Stimulated activated CD4-positive, alpha-beta T cell treated with anti-CD3 and anti-CD28 coated beads, Interleukin-1b, Interleukin-23, amount 100 ng/mL, for 24 hours (primary cell): ENCODE measurements at regions not wholly inside any gene's neighbourhood (a gene's known extent, or its start where the extent isn't known, plus 50 kb on each side); places are given as distances from the start of the nearest gene placed in this dataset.
A peak's percentile ranks its signal among the peaks of the same experiment; 100 is the strongest.

Experiments used
- DNase-seq, 4 experiments: peaks; one replicate each; pipeline ENCODE4 v3.0.0-alpha.2; 2020; ENCODE audit warnings: low read depth in 4 of 4, low spot score in 1 of 4

DNA sequence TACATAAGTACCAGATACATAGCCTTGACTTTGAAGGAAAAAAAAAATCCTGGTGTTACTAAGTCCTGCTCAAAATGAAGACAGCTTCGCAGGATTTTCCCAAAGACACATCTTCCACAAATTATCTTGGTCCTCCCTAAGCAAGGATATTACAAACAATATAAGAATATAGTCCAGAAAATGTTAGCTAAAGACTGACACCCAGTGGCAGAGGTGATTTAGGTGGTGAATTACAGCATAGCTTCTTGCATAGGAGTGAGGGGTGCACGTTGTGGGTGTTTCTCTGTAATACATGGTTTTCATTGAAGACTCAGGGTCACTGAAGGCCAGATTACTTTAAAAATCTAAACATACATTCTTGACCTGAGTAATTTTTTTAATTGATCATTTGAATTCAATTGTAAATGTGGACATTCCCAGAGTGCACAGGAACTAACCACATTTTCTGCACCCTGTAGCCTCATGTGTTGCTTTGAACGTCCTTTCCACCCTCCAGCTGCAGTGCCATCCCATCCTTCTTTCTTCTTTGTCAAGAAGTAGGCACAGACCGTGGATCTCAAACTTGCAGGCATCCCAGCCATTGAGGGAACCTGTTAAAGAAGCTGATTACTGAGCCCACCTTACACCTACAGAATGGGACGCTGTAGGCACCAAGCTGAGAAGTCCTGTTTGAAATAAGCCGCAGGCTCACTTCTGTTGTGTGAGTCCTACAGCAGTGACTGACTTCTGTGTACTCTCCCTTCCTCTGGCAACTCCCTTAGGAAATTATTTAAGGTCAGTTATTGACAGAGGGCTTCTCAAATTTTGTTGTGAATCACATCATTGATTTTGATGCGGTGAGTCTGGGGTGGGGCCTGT lies 102.6 kb downstream of the PERP start:
- DNase-seq, result no peak

DNA sequence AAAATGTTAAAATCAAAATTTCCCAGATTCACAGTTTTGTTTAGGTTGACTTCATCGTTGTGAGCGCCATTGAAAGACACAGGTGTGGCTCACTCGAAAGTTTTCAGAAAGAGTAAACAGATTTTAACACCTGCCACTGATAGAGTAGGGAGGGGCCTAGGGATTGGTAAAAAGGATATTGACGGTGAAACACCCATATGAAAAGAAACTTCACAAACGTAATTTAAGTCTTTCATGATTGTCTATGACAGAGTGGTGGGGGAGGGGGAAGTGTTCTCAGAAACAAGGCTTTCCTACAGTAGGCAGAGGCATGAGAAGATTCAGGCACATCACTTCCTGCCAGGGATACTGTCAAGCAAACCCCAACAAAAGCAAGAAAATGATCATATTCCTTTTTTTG lies 101.4 kb downstream of the PERP start:
- DNase-seq, result no peak

DNA sequence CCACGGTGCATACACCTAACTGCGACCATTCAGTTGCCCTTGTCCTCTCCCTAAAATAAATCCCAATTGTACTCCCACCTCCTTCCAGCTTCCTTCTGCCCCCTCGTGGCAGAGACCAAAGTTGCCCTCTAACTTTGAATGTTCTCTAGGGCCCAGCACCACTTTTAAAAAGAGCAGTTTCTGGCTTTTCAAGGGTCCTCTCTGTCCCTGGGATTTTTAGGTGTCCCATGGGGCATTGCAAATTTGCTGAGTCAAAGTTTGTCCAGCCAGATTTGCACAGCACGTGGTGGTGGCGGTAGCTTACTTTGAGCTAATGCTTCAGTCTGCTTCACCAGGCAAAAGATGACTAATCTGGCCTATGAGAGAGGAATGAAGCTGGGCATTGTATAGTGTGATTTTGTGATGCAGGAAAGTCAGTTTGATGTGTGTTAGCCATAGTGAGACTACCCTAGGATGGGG lies 100.2 kb downstream of the PERP start:
- peak in 1 of 4 experiments; percentile 14 for DNase-seq

DNA sequence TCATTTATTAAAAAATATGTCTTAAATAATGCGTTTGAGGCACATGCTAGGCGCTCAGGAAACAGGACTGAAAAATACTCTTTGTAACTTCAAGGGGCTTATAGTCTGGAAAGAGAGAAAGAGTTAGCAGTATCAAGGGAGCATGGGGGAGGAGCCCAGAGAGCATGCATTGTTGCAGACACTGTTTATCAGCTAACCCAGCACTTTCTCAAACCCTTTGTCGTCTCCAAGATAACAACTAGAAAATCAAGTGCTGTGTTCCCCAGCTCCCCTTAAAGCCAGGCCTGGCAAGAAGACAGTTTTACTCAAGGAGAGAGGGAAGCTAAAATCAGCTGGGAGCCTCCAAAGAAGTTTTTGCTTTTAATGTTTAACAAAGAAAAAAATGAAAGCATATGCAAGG lies 98.4 kb downstream of the PERP start:
- no peak for DNase-seq

DNA sequence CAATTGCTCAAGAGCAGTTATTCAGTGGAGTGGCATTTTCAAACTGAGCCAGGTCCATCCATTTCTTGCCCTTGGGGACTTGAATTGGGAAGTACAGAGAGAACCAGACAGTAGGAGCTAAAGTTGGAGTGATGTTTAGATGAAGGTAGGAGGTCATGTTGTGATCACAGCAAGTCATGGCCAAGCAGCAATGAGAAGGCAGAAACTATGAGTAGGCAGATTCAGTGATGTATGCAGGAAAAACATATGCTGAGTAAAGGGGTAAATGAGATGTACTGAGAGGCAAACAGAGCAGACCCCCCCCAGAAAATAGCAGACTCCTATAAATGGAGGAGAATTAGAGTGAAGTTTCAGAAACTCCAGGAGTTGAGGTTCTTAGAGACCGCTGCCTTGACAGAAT lies 95.8 kb downstream of the PERP start:
- DNase-seq, result no peak

DNA sequence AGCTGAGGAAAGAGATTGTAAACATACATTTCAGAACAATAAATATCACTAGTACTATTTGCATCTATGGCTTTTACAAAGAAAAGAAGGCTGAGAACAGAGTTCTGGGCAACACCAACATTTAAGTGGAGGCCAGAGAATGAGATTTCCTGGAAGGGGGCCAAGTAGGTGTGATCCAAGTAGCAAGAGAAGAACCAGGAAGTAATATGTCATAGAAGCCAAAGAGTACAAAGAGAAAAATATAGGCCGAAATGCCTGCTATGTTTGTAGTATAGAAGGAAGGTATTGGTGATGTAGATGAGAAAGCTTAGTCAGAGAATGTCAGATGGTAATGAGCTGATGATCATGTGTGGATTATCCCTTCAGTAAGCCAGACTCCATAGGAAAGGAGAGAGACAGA lies 94.5 kb downstream of the PERP start:
- no peak for DNase-seq

DNA sequence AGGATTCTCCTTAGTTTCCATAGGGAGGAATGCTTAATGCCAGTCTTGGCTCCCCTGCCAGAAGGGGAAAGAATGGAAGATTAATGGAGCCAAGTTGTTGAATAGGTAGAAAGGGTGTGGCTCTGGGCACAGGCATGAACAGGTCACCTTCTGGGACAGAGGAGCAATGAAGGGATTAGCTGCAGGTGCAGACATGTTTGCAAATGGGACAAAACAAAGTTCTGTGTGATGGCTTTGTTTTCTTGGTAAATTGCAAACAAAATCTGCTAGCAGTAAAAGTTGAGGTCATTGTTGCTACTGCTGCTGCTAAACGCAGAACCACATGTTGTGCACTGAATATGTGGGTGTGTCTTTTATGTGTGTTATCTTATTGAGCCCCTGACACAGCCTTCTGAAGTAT lies 93.3 kb downstream of the PERP start:
- DNase-seq, result no peak

DNA sequence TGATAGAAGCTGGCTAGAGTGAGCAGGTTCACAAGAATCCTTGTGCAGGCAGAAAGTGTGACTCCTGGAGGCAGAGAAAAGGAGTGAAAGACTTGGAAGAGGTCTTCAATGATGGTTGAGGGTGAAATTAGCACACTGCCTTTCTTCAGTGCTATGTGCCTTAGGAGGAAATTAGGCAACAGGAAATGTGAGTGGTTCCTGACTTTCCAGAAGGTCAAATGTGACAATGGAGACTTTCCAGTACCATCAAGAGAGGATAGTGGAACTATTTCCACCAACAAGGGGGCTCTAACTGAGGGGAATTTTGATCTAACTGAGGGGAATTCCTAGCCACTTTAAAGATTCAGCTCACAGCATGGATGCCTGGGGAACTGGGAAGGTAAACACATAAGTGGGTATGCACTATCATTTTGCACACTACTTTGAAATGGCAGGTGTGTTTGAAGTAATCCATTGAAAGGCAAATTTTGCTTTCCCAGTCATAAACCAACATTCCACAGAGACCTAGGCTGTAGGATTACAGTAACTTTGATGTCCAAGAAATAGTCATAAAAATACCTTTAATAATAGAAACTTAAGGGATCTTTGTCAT lies 90.0 kb downstream of the PERP start:
- no peak for DNase-seq

DNA sequence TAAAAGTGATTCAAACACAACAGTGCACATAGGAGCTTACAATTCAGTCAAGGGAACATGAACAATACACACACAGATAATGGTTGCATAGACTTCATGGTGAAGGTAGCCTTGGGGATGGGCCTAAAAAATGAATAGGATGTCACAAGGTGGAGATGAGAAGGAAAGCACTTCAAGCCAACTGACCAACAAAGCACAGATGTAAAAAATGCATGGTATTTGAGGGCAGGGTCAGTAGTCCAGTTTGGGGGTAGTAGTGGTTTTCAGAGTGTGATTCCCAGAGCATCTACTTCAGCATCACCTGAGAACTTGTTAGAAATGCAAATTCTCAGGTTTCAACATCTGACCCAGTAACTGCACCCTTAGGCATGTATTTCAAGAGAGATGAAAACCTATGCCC lies 88.9 kb downstream of the PERP start:
- DNase-seq, result no peak

DNA sequence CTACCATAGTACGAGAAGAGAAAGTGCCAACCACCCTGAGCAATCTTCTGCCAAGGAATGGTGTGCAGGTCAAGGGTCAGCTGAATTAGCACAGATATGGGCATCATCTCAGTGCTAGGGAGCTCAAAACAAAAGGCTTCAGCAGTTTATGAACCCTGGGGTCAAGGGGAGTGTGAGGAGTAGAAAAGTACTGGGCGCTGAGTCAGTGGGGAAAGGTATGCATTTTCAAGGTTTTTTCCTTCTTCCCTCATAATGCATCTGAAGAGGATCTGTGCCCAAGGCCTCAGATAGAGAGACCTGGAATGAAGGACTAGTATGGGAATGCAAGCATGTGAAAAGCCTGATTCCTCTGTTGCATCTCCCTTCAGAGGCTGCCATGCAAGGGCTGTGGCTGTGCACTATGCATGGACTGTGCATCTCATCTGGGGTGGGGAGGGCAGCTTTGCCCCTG lies 81.7 kb downstream of the PERP start:
- DNase-seq, result no peak

DNA sequence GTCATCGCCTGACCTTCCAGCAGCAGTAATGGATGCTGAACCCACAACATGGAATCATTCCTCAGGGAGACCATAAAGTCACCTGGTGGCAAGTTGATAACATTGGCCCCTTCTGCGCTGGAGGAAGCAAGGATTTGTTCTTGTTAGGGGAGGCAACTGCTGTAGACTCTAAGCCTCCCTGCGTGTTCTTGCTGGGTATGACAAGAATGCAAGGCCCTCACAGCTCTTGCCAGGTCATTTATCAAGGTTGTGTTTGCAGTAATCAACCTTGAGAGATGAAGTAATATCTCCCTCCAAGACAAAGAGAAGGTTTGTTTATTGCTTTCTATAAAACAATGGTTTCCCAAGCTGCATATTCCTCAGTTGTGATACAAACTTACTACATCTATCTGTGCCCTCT lies 80.9 kb downstream of the PERP start:
- no peak for DNase-seq

DNA sequence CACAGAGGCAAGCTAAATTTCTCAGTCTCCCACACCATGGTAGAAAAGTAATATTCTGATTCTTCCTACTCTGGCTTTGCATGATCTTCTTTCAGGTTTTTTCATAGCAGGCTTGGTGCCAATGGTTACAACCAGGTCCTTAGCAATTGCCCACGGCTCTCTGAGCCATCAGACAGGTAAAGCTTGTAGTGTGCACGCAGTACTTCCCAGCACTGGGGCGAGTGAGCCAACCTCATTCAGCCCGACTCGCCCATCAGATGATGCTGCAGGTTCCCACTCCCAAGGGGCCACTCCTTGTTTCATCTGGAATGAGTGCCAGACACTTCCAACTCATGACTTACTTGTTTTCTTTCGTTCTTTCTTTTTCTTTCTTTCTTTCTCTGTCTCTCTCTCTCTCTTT lies 78.3 kb downstream of the PERP start:
- DNase-seq, result no peak

DNA sequence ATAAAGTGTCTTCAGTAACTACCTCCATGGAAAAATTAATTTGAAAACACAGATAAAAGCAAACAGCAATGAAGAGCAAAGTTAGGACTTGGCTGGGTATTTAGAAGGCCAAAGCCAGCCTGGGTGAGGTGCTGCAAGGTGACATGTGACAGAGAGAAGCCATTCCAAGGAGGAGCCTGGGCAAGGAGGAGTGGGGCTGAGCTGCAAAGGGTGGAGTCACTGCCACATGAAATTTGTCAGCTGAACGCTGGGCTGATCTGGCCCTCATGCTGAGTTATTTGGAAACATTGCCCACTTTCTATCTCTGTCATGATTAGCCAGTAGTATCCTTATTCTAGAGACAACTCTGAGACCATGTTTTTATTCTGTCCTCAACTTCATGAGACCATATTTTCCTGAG lies 76.3 kb downstream of the PERP start:
- no peak for DNase-seq

DNA sequence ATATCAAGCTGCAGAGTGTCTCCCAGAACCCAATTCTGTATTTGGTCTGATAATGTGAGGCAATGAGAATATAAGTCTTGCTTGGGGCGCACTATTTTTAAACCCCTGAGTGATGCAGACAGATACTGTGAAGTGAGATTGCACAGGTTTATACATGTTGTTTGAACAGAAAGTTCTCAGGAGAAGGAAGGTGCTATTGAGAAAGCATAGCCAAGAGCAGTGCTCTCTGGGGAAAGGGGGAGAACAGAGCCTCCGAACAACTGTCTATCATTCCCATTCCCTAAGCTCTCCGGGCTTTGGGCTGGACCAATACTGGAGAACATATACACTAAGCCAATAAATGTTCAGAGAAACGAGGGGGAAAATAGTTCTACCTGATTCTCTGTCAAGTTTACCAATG lies 75.8 kb downstream of the PERP start:
- no peak for DNase-seq

DNA sequence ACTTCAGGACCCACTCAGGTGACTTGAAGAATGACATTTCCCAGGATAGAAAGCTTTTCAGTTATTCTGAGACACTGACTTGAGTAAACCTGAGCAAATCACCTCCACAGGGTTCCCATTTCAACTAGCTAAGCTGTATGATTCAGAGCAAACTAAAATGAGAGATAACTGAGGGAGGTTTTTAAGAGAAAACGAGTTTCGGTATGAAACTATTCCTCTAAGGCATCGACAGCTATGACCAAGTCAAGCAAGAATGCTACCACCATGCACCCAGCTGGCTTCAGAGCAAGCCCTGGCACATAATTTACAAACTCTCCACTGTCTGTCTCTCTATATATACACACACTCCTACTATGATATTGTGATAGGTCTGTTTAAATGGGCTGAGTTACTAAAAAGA lies 75.4 kb downstream of the PERP start:
- no peak for DNase-seq

DNA sequence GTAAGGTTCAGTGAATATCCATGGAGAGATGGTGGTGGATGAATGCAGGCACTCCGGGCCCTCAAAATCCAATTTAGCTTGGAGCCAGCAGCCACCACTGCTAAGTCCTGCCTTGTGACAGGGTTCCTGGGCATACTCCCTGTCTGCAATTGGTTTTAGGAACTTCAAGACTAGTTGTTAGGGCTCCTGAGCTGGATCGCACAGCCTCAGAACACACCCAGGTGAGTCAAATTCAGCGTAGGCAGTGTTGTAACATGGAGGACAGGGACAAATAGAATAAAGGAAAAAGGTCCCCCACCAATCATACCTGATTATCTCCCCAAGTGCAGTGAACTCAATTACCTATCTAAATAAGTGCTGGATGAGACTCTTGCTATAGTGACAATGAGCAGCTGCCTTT lies 74.6 kb downstream of the PERP start:
- no peak for DNase-seq

DNA sequence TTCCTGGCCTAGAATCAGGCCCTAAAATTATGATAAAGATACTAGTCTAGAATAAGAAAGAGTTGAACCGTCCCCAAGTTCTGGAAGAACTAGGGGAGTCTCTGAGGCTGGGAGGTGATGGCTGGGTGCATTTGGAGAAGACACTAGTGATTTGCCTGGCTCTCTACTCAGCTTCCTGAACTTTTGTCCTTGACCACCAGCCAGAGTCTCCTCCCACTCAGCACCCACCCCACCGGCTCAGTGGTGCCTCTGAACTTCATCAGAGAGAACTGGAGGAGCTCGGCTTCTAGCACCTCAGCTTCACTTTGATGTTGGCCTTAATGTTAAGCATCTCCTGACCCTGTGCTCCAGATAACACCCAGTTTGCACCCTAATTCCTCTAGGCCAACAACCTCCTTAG lies 73.0 kb downstream of the PERP start:
- no peak for DNase-seq

DNA sequence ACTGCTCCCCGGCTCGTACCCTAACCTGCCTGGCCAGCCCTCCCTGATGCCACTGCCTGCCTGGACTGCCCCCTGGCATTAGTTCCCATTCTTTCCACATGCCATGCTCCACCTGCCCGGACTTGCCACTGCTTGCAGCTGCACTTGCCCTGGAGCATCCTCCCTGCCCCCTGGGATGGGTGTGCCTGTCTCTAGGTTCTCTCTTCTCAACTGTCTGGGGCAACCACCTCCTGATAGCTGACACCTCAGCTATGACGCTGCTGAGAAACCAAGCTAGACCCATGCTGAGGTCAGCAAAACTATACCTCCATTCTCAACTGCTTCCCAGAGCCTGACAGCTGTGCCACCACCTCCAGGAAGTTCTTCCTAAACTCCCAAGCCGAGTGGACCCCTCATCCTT lies 72.1 kb downstream of the PERP start:
- no peak for DNase-seq

DNA sequence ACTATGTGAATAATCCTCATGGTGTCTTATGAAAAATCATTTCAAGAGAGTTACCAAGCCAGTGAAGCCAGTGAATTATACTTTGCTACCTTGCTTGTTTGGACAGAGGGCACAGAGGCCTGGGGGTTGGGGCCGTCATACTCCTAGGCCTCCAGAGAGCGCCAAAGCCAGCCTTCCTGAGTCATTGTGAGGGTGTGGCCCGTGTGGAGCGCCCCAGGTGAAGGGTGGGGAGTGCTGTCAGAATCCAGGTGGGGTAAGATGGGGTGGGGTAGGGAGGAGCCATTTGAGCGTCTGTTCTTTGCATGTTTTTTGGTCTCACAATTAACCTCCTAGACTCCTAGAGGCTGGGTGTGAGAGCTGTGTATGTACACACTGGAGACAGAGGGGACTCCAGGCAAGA lies 71.1 kb downstream of the PERP start:
- DNase-seq, result no peak

DNA sequence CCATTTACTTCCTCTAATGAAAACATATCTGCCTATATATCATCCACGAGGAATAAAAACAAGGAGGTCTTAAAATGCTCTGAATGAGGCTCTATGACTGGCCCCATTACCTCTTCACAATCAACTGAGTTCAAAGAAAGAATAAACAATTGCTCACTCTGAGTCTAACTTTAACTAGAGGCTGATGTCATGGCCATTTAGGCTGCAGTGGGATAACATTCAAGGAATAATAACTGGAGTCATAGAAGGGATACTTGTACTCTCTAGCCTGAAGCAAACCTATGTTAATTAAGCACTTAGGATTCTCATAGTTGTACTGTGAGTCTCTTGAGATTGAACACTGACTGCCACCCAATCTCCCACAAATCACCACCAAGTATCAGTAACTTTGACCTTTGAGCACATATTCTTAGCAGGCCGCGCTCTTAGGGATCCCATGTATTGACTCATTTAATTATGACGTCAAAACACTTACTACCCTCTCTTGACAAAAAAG lies 70.2 kb downstream of the PERP start:
- DNase-seq, result no peak

DNA sequence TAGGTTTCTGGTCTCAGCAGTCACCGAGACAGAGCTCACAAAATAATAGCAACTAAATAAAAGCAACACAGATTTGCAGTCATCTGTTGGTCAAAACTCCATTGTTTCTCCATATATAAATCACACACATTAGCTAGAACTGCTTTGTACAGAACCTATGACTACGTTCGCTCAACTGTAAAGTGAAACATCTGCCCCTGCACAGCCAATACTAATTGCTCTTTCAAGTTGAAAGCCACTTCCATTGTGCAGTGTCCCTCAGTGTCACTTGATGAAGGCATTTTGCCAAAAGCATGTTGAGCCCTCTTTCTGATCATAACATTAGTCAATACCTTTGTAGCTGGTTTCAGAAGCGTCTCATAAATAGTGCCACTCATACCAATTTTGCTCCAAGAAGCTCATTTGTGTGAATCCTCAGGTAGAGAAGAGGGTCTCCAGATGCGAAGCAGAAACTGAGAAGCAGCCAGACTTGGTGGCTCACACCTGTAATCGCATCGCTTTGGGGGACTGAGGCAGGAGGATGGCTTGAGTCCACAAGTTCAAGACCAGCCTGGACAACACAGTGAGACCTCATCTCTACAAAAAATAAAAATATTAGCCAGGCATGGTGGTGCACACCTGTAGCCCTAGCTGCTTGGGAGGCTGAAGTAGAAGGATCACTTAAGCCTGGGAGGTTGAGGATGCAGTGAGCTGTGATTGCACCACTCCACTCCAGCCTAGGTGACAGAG lies 68.9 kb downstream of the PERP start:
- DNase-seq, result no peak
